Glutamatergic neuron (in vitro differentiated cells): ENCODE measurements at regions not wholly inside any gene's neighbourhood (a gene's known extent, or its start where the extent isn't known, plus 50 kb on each side); places are given as distances from the start of the nearest gene placed in this dataset.
"Not testable (repeated sequence)": the region's sequence is repeated elsewhere in the genome, so short reads cannot be mapped to it uniquely, and the experiment has no call there.

Experiments used
- DNase-seq: peaks from one replicate; pipeline ENCODE4 v3.0.0; 2022
- H3K27ac Mint-ChIP-seq: one replicate; pipeline ENCODE4 v1.8.0; 2020; ENCODE audit warnings: mild to moderate bottlenecking, mixed read lengths, inconsistent platforms; ENCODE audit not compliant: unreplicated experiment
- H3K27me3 Mint-ChIP-seq: one replicate; pipeline ENCODE4 v1.8.0; 2020; ENCODE audit warnings: mild to moderate bottlenecking, moderate library complexity, mixed read lengths, inconsistent platforms; ENCODE audit not compliant: unreplicated experiment
- H3K36me3 Mint-ChIP-seq: one replicate; pipeline ENCODE4 v1.8.0; 2020; ENCODE audit warnings: mild to moderate bottlenecking, mixed read lengths, inconsistent platforms; ENCODE audit not compliant: unreplicated experiment
- H3K4me1 Mint-ChIP-seq: one replicate; pipeline ENCODE4 v1.8.0; 2020; ENCODE audit warnings: mild to moderate bottlenecking, low read depth, mixed read lengths, inconsistent platforms; ENCODE audit not compliant: unreplicated experiment
- H3K4me3 Mint-ChIP-seq: one replicate; pipeline ENCODE4 v1.8.0; 2020; ENCODE audit warnings: mild to moderate bottlenecking, mixed read lengths, inconsistent platforms; ENCODE audit not compliant: unreplicated experiment
- H3K9me3 Mint-ChIP-seq: one replicate; pipeline ENCODE4 v1.8.0; 2020; ENCODE audit warnings: mild to moderate bottlenecking, moderate library complexity, mixed read lengths, inconsistent platforms; ENCODE audit not compliant: unreplicated experiment
- CTCF ChIP-seq: fragments of 200-600 bp; sonication (generic); IDR thresholded peaks from one replicate; pipeline ENCODE4 v1.5.0; 2021; ENCODE audit not compliant: partially characterized antibody, unreplicated experiment

- DNase-seq = no peak
- Mint-ChIP-seq H3K4me3 (no peak overlapping the region), H3K4me1 (peaks cover 3% of the 10 kb centered on the region), H3K27me3 (peaks cover 3% of the 10 kb centered on the region), H3K9me3 (peaks cover 2% of the 10 kb centered on the region), H3K27ac (no peak overlapping the region), H3K36me3 (no peaks in the 10 kb centered on the region)
- TF ChIP-seq CTCF = no peak
These were observed 233.6 kb upstream of the ELAVL2 start for GRCh38 chr9:24059651-24060050.

GRCh38 chr9:24051587-24051986 lies 225.5 kb upstream of the ELAVL2 start:
- peaks cover 2% of the 10 kb centered on the region for H3K9me3 Mint-ChIP-seq
- H3K4me1 Mint-ChIP-seq = peaks cover 13% of the 10 kb centered on the region
- no peak for DNase-seq
- no peak overlapping the region for H3K27ac Mint-ChIP-seq
- no peak overlapping the region for H3K4me3 Mint-ChIP-seq
- no peaks in the 10 kb centered on the region for H3K27me3 Mint-ChIP-seq
- peaks cover 5% of the 10 kb centered on the region for H3K36me3 Mint-ChIP-seq
- no peak for TF ChIP-seq CTCF

DNA sequence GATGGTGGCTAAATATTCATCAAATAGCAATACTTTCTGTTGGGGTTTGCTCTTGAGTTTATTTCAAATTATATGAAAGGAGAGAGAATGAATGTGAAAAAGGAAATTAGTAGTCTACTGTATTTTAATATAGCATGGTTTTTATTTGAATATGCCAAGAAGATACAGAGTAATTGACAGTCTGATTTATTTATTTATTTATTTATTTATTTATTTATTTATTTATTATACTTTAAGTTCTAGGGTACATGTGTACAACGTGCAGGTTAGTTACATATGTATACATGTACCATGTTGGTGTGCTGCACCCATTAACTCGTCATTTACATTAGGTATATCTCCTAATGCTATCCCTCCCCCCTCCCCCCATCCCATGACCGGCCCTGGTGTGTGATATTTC lies 224.2 kb upstream of the ELAVL2 start:
- H3K27ac Mint-ChIP-seq, H3K27me3 Mint-ChIP-seq, H3K9me3 Mint-ChIP-seq, DNase-seq, H3K4me3 Mint-ChIP-seq, H3K36me3 Mint-ChIP-seq: not testable (repeated sequence)
- H3K4me1 Mint-ChIP-seq = peaks cover 16% of the 10 kb centered on the region

DNA sequence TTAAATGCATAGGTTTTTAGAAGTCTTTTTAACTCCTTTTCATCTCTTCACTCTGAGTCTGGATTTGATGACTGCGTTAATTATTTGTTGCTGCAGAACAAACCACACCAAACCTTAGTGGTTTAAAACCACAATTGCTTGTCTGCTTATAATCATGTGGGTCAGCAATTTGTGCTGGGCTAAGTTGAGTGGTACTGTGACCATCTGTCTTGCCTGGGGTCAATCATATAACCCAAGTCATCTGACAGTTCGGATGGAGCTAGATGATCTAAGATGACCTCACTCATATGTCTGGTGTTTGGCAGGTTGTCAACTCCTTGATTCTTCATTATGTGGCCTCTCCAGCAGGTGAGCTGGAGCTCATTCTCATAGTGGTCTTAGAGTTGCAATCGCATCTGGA lies 219.1 kb upstream of the ELAVL2 start:
- Mint-ChIP-seq H3K36me3 (peaks cover 5% of the 10 kb centered on the region), H3K9me3 (peaks cover 2% of the 10 kb centered on the region), H3K4me1 (peaks cover 42% of the 10 kb centered on the region), H3K27me3 (peaks cover 1% of the 10 kb centered on the region), H3K4me3 (no peak overlapping the region), H3K27ac (peak overlapping the region; percentile 83)
- no peak for TF ChIP-seq CTCF
- DNase-seq = no peak

- TF ChIP-seq CTCF = no peak
These were observed 218.5 kb upstream of the ELAVL2 start for GRCh38 chr9:24044576-24044975.

DNA sequence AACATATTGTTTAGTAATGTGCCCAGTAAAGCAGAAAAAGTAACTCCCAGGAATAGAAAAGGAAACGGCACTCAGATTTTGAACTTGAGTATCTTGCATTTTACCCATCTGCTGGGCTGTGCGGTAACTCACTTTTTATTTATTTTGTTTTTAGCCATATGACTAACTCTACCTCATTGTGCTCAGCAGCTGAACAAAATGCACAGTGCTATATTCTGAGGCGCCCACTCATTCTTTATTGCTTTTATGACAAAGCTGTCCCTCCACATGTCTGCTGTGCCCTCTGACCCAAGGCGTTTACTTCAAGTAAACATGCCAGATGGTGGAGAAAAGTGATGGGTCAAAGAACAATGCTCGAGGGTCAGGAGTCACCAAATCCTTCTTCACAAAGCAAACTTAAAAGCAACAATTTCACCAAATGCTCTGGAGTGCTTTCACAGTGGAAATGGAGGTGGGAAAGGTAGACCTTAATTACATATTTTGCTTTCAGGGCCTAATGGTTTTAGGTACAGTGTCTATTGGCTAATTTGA lies 215.2 kb upstream of the ELAVL2 start:
- H3K4me3 Mint-ChIP-seq = peak overlapping the region; percentile 30
- H3K9me3 Mint-ChIP-seq = peaks cover 8% of the 10 kb centered on the region
- peak; percentile 15 for DNase-seq
- no peak for TF ChIP-seq CTCF
- H3K4me1 Mint-ChIP-seq = peaks cover 57% of the 10 kb centered on the region
- peak overlapping the region; percentile 95 for H3K27ac Mint-ChIP-seq
- no peaks in the 10 kb centered on the region for H3K36me3 Mint-ChIP-seq
- H3K27me3 Mint-ChIP-seq = peaks cover 6% of the 10 kb centered on the region

More at GRCh38 chr9:24044576-24044975, 218.5 kb upstream of the ELAVL2 start:
- H3K36me3 Mint-ChIP-seq = peaks cover under 1% of the 10 kb centered on the region
- peaks cover 47% of the 10 kb centered on the region for H3K4me1 Mint-ChIP-seq
- peak overlapping the region; percentile 83 for H3K27ac Mint-ChIP-seq
- DNase-seq = no peak
- peaks cover 1% of the 10 kb centered on the region for H3K27me3 Mint-ChIP-seq
- no peak overlapping the region for H3K4me3 Mint-ChIP-seq
- H3K9me3 Mint-ChIP-seq = peaks cover 2% of the 10 kb centered on the region
